Subcutaneous abdominal adipose tissue (tissue), 5 donors: ENCODE measurements at regions not wholly inside any gene's neighbourhood (a gene's known extent, or its start where the extent isn't known, plus 50 kb on each side); places are given as distances from the start of the nearest gene placed in this dataset.
A peak's percentile ranks its signal among the peaks of the same experiment; 100 is the strongest.

ENCODE experiments used
- H3K27ac ChIP-seq: one replicate; pipeline ENCODE4 v1.7.0; 2013; ENCODE audit warnings: low read depth, mild to moderate bottlenecking, inconsistent platforms, low read length, moderate library complexity
- H3K27me3 ChIP-seq, 5 donors: one replicate each; pipeline ENCODE4 v1.7.0; 2013; ENCODE audit warnings: low read length in 5 of 5, inconsistent platforms in 1 of 5; ENCODE audit not compliant: control insufficient read depth in 5 of 5, insufficient read depth in 4 of 5
- H3K36me3 ChIP-seq, 5 donors: one replicate each; pipeline ENCODE4 v1.7.0; 2013; ENCODE audit warnings: low read length in 5 of 5; ENCODE audit not compliant: control insufficient read depth in 5 of 5, insufficient read depth in 5 of 5
- H3K4me1 ChIP-seq, 5 donors: one replicate each; pipeline ENCODE4 v1.7.0; 2013; ENCODE audit warnings: low read length in 5 of 5, mild to moderate bottlenecking in 3 of 5, moderate library complexity in 1 of 5; ENCODE audit not compliant: control insufficient read depth in 5 of 5, insufficient read depth in 5 of 5
- H3K4me3 ChIP-seq, 5 donors: one replicate each; pipeline ENCODE4 v1.7.0; 2013; ENCODE audit warnings: low read length in 5 of 5, low read depth in 1 of 5
- H3K9ac ChIP-seq, 5 donors: one replicate each; pipeline ENCODE4 v1.7.0; 2013; ENCODE audit warnings: low read length in 5 of 5, mild to moderate bottlenecking in 4 of 5, moderate library complexity in 3 of 5
- H3K9me3 ChIP-seq, 5 donors: one replicate each; pipeline ENCODE4 v1.7.0; 2013; ENCODE audit warnings: low read length in 5 of 5; ENCODE audit not compliant: control insufficient read depth in 5 of 5
- donor health status: healthy.
- donor health status: healthy.
- donor health status: healthy.
- donor health status: healthy.
- donor health status: healthy.

DNA sequence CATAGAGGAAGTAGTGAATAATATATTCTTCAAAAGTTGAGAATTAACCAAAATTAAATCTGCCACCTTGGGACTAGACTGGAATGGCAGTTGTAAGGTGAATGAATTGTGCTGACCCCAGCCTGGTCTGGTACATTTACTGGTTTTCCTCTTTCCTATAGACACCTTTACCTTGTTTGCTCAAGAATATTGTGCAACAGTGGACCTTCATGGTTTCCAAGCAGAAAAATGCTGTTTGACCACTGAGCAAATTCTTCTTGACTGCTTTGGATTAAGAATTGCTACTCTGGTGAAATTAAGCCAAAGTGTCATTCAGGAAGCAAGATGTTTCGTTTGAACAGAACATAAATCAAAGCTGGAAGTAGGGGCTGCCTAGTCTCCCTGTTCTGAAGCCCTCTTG lies 156.6 kb upstream of the TAB2 start:
- no peaks in the 10 kb centered on the region for H3K4me1 ChIP-seq
- H3K9me3 ChIP-seq = no peaks in the 10 kb centered on the region
- no peaks in the 10 kb centered on the region for H3K36me3 ChIP-seq
- H3K4me3 ChIP-seq = no peak overlapping the region
- H3K27me3 ChIP-seq = no peaks in the 10 kb centered on the region
- H3K9ac ChIP-seq = no peak overlapping the region
- H3K27ac ChIP-seq = no peak overlapping the region

DNA sequence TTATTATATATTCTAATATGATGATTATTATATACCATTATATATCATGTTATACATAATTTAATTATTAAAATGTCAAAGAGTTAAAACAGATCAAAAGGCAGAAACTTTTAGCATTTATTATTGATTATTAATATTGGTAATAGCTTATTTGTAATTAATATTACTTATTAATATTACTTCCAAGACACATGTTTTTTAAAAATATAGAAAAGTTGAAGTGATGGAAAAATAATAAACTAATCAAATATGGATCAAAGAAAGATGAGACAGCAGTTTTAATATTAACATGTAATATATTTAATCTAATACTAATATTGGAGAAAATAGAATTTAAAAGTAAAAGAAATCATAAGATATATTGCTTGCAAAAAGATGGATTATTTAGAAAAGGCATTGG lies 154.6 kb upstream of the TAB2 start:
- Histone ChIP-seq H3K36me3 (no peaks in the 10 kb centered on the region), H3K9me3 (no peaks in the 10 kb centered on the region), H3K27me3 (no peaks in the 10 kb centered on the region), H3K4me3 (no peak overlapping the region), H3K4me1 (peaks cover 0 to 5% (median 0%) of the 10 kb centered on the region in 5 donors), H3K27ac (no peak overlapping the region), H3K9ac (no peak overlapping the region)

DNA sequence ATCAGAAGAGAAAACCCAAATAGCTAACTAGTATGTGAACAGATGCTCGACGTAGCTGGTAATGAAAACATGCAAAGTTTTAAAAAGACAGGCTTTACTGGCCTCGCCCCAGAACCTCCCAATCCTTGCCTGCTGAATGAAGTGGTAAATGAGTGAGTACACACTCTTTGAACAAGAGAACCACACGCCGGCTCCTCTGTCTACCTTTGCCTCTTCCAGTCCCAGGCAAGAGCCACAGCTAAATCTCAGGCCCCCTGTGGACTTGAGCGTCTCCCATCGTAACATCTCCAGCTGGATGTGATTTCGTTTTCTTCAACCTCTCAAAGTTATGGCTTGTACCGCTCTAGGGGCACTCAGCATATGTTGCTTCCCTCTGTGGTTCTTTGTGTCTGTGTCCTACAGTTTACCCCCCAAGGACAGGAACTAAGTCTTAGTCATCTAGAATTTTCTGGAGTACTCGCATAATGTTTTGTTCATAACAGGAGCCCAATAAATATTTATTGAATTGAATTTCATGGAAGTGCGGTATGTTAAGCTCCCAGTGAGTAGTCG lies 153.2 kb upstream of the TAB2 start:
- no peak overlapping the region for H3K27ac ChIP-seq
- no peak overlapping the region for H3K4me3 ChIP-seq
- no peaks in the 10 kb centered on the region for H3K27me3 ChIP-seq
- no peaks in the 10 kb centered on the region for H3K9me3 ChIP-seq
- peaks cover 0 to 5% (median 0%) of the 10 kb centered on the region in 5 donors for H3K4me1 ChIP-seq
- no peak overlapping the region for H3K9ac ChIP-seq
- H3K36me3 ChIP-seq = no peaks in the 10 kb centered on the region

DNA sequence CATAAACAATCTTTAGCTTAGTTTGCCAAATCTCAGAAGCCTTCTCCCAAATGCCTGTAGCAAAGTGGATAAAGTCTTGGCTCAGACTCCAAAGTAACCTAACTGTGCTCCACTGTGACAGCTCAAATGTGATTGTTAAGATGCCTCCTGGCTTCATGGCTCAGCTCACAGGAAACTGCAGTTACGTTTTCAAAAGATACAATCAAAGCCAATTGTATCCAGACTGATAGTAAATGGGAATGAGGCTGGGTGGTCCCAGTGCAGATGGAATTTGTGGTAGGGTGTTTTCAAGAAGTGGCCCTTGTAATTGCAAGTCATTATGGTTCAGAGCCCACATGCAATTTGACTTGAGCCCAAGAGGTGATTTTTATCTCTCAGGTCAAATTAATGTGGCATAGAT lies 151.2 kb upstream of the TAB2 start:
- H3K27ac ChIP-seq = no peak overlapping the region
- H3K4me3 ChIP-seq = no peak overlapping the region
- peaks cover 0 to 12% (median 5%) of the 10 kb centered on the region in 5 donors for H3K4me1 ChIP-seq
- H3K9ac ChIP-seq = no peak overlapping the region
- no peaks in the 10 kb centered on the region for H3K9me3 ChIP-seq
- H3K27me3 ChIP-seq = no peaks in the 10 kb centered on the region
- H3K36me3 ChIP-seq = no peaks in the 10 kb centered on the region

DNA sequence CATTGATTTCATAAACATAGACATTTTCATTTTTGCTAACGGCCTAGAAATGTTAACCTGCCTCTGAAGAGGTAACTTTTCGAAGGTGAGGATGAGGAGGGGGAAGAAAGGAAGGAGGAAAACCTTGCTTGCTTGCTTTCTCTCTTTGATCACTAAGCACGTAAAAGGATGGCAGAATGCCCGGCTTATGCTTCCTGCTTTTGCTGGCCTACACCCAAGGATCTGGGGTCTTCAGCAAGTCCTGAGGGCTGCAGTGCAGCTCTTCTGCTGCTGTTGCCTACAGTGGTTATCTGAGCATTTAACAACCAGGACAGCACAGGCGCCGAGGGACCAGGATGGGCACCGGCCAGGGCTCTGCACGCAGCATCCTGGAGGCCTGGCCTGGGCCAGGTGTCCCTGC lies 150.8 kb upstream of the TAB2 start:
- no peaks in the 10 kb centered on the region for H3K9me3 ChIP-seq

DNA sequence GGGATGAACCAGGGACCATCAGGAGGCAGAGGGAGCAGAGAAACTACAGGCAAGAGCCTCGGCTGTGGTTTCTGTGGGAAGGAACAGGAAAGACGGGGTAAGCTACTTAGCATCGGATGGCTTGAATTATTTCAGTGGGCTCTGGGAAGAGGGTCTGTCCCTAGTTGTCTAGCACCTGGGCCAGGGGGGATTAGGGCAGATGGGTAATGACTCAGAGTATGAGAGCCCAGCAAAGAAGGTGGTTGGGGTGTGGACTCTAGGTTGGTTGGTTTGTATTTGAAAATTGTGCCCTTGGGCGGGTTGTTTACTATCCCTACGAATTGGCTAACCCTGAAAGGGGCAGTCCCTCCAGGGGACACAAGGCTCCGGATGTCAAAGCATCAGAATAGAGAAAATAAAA lies 148.5 kb upstream of the TAB2 start:
- Histone ChIP-seq H3K9me3 (no peaks in the 10 kb centered on the region), H3K4me1 (peaks cover 0 to 12% (median 5%) of the 10 kb centered on the region in 5 donors), H3K4me3 (no peak overlapping the region), H3K9ac (no peak overlapping the region), H3K27me3 (no peaks in the 10 kb centered on the region), H3K36me3 (no peaks in the 10 kb centered on the region), H3K27ac (no peak overlapping the region)

More for the DNA sequence above, 150.8 kb upstream of the TAB2 start:
- no peak overlapping the region for H3K9ac ChIP-seq
- no peak overlapping the region for H3K27ac ChIP-seq
- H3K36me3 ChIP-seq = no peaks in the 10 kb centered on the region
- H3K4me1 ChIP-seq = peaks cover 0 to 12% (median 5%) of the 10 kb centered on the region in 5 donors
- H3K27me3 ChIP-seq = no peaks in the 10 kb centered on the region
- H3K4me3 ChIP-seq = no peak overlapping the region

DNA sequence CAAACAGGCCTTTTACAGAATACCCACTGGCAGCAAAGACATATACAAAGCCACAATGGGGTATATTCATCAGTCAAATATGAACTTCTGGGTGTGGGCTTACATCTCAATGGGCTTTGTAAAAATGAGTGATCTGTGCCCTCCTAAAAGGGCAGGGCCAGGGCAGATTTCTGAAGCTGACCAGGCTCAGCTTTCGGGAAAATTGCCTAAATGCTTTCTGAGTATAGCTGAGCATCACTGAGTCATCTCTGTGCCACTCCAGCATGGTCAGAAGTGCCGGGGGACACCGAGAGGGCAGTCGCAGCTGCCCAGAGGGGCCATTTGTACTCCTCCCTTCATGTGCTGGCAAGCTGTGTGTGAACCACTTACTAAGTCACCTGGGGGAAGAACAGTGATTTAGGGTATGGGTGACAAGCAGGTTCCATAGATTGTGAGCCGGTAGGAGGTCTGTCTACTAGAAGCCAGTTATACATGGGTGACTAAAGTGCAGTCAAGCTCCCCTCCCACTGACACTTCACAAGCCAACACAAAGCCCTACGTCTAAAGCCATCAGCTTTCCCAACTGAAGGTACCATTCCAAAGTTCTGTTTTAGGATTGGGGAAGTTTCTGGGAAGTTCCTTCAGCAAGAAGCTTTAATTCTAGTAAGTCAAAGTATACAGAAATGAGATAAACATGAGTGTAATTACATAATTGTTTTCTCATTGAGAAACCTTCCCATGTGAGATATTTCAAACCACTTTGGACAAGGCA lies 147.6 kb upstream of the TAB2 start:
- Histone ChIP-seq H3K9ac (peak overlapping the region in 1 of 5 donors; percentile 11), H3K4me3 (no peak overlapping the region), H3K27me3 (no peaks in the 10 kb centered on the region), H3K27ac (peak overlapping the region; percentile 78), H3K9me3 (no peaks in the 10 kb centered on the region), H3K36me3 (no peaks in the 10 kb centered on the region), H3K4me1 (peaks cover 0 to 12% (median 5%) of the 10 kb centered on the region in 5 donors)

DNA sequence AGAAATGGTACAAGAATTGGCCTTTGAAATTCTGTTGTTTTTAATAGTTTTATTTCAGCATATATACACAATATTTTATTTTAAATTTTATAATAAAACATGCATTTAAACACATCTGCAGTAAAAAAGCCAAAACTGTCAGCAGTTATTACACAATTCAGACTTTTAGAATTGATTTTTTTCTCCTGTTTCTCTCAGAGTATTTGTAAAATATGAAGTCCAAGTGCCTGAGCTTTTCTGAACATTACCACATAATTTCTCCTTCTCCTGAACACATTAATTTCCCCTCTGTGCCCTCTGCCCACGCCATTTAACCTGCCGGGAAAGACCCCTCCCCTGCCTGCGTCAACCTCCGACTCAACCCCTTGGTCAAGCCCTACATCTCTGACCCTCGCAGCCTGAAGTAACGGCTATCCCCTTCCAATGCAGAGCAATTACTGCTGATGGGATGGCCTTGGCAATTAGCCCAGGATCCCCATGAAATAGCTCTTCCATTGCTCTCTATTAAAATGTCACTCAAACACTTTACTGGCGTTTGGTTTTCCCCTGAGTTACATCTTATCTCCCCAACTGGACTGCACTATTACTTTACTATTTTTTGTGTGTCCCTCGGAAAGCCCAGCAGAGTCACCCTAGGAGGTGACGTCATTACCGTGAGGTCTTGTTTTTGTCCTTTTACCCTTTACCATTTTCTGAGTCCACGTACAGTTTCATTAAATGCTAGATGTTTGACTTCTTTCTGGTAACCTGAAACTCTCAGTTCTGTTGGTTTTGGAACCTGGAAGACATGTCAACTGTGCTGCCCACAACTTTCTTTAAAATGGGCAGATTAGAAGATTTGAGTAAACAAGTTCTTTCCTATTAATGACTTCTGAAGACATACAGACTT lies 146.7 kb upstream of the TAB2 start:
- no peak overlapping the region for H3K9ac ChIP-seq
- no peaks in the 10 kb centered on the region for H3K27me3 ChIP-seq
- H3K27ac ChIP-seq = peak overlapping the region; percentile 78
- no peak overlapping the region for H3K4me3 ChIP-seq
- no peaks in the 10 kb centered on the region for H3K9me3 ChIP-seq
- peaks cover 0 to 12% (median 5%) of the 10 kb centered on the region in 5 donors for H3K4me1 ChIP-seq
- no peaks in the 10 kb centered on the region for H3K36me3 ChIP-seq

DNA sequence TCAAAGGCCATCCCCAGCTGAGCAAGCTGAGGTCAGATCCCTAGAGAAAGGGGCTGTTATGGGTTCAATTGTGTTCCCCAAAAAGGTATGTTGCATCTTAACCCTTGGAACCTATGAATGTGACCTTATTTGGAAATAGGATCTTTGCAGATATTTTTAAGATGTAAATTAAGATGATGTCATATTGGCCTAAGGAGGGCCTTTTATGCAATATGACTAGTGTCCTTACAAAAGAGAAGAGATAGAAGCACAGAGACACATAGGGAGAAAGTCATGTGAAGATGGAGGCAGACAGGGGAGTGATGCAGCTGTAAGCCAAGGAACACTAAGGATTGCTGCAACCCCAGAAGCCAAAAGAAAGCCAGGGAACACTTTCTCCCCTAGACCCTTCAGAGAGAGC lies 144.3 kb upstream of the TAB2 start:
- H3K9me3 ChIP-seq = peaks cover 0 to 3% (median 0%) of the 10 kb centered on the region in 5 donors
- H3K9ac ChIP-seq = no peak overlapping the region
- peaks cover 0 to 12% (median 4%) of the 10 kb centered on the region in 5 donors for H3K4me1 ChIP-seq
- no peaks in the 10 kb centered on the region for H3K36me3 ChIP-seq
- H3K27me3 ChIP-seq = no peaks in the 10 kb centered on the region
- no peak overlapping the region for H3K4me3 ChIP-seq
- H3K27ac ChIP-seq = no peak overlapping the region

DNA sequence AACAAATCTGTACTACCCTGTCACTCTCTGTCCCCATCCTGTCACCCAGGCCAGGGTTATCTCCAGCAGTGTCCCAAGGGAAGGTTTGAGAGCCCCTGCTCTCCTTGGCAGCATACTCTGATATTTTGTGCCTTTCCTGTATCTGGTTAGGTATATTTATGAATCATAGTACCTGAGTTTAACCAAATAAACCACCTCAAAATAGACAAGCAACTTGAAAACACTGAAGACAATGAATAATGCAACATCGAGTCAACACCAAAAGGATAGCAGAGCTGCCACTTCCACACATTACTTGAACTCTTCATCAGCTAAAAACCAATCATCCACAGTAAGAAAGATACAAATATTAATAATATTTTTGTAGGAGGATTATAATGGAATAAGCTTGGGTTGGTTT lies 142.6 kb upstream of the TAB2 start:
- Histone ChIP-seq H3K27me3 (no peaks in the 10 kb centered on the region), H3K36me3 (no peaks in the 10 kb centered on the region), H3K27ac (no peak overlapping the region), H3K4me3 (no peak overlapping the region), H3K9me3 (peaks cover 0 to 3% (median 0%) of the 10 kb centered on the region in 5 donors), H3K9ac (no peak overlapping the region), H3K4me1 (peaks cover 0 to 20% (median 10%) of the 10 kb centered on the region in 5 donors)
